ENCODE measurements at regions not wholly inside any gene's neighbourhood (a gene's known extent, or its start where the extent isn't known, plus 50 kb on each side); places are given as distances from the start of the nearest gene placed in this dataset.

DNA sequence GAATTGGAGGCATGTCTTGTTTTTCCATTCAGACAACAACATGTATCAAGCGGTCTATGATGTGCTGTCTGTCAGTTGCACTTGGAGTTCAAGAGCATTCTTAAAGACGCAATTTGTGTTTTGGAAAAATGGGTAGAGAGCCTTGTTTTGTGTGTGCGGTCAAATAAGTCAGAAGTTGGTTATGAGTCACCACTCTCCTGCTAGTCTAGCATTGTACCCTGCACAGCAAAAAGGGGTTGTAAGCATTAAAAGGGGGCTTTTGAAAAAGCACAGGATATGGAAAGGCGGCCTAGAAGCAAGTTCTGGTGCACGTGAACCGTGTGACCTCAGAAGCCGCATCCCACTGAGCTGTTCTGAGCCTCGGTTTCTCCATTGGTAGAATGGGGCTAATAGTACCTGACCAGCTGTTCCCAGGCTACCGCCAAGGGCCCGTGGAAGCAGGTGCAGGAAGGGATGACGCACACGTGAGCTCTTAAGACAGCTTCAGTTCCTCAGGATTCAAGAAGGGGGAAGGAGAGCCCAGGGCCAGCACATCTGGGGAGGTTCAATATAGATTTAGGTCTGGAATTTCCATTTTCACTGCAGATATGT lies 61.6 kb upstream of the SNX9 start:
- no peak overlapping the region for H3K4me3 ChIP-seq (ENCODE audit: low read depth, low read length)
- TF ChIP-seq, protein P1, sequence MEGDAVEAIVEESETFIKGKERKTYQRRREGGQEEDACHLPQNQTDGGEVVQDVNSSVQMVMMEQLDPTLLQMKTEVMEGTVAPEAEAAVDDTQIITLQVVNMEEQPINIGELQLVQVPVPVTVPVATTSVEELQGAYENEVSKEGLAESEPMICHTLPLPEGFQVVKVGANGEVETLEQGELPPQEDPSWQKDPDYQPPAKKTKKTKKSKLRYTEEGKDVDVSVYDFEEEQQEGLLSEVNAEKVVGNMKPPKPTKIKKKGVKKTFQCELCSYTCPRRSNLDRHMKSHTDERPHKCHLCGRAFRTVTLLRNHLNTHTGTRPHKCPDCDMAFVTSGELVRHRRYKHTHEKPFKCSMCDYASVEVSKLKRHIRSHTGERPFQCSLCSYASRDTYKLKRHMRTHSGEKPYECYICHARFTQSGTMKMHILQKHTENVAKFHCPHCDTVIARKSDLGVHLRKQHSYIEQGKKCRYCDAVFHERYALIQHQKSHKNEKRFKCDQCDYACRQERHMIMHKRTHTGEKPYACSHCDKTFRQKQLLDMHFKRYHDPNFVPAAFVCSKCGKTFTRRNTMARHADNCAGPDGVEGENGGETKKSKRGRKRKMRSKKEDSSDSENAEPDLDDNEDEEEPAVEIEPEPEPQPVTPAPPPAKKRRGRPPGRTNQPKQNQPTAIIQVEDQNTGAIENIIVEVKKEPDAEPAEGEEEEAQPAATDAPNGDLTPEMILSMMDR (conservative IDR thresholded peaks at IDR 0.05; ENCODE audit: low read depth, low read length): no peak
- peak; percentile 91 for DNase-seq (ENCODE audit: low read depth)

DNA sequence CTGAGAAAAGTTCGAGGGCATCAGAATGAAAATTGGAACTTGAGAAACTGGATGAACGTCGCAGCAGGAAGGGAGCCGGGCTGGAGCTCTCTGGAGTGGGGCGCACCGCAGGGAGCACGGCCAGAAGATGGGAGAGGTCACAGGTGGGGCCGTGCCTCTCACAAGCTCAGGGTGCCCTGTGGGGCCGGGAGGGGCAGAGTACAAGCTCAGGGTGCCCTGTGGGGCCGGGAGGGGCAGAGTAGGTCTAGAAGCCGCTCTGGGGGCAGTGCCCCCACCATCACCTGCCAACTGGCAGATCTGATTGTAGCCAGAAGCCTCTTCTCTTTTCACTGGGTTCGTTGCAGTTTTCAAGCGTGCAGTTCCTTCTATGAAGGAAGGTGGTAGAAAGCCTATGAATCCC lies 61.1 kb upstream of the SNX9 start:
- TF ChIP-seq, protein P1 (conservative IDR thresholded peaks at IDR 0.05; ENCODE audit: low read depth, low read length): no peak
- no peak for DNase-seq (ENCODE audit: low read depth)

DNA sequence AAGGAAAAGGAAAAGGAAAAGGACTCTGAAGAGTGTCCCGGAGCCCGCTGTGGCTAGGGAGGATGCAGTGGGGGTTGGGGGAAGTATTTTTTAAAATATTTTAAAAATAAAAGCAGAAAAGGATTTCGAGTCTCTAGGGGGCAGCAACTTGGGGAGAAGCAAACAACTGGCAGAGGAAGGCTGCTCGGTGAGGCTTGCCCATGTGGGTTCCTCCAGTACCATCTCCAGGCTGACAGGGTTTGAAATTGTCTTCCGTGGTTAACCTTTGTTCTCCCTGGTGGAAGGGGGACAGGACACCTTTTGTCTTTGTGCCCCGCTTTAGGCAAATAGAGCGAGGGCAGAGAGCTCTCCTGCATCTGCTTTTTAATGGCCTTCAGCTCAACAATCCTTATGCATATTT lies 60.4 kb upstream of the SNX9 start:
- TF ChIP-seq, protein P1 (conservative IDR thresholded peaks at IDR 0.05; ENCODE audit: low read depth, low read length): peak; percentile 47
- peak; percentile 49 for DNase-seq (ENCODE audit: low read depth)
- no peak overlapping the region for H3K4me3 ChIP-seq (ENCODE audit: low read depth, low read length)

More for the DNA sequence above, 61.1 kb upstream of the SNX9 start:
- no peak overlapping the region for H3K4me3 ChIP-seq (ENCODE audit: low read depth, low read length)

DNA sequence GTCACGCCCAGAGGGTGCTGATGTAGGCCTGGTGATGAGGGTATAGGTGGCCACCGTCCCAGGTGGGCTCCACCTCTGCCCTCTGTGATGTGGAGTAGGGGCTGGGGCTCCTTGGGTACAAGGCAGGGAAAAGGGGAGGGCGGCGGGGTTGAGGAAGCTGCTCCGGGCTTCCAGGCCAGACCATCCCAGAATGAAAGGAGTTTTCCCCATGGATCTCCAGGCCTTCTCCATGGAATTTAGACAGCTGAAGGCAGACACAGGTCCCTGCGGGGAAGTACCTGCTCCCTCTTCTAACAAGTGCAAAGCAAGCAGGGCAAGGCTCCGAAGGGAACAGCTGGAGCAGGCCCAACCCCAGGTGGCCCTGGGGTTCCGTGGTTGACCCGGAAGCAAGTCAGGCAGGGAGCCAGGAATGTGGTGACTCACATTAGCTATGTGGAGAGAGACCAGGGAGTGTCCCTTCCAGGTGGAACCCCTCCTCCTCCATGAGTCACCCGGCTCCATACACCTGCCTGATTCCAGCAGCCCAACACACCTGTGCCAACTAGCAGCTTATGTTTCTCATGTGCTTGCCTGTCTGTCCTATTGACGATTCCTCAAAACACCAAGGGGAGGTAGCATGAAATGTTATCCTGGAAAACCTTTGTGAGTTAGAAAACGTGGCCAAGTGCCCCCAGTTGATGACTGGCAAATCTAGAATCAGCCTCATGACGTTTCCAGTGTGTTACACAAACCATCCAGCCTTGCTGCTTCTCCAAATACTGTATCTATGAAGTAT lies 59.7 kb upstream of the SNX9 start:
- TF ChIP-seq, protein P1 (conservative IDR thresholded peaks at IDR 0.05; ENCODE audit: low read depth, low read length): no peak
- DNase-seq (ENCODE audit: low read depth): peak; percentile 75
- H3K4me3 ChIP-seq (ENCODE audit: low read depth, low read length): no peak overlapping the region

DNA sequence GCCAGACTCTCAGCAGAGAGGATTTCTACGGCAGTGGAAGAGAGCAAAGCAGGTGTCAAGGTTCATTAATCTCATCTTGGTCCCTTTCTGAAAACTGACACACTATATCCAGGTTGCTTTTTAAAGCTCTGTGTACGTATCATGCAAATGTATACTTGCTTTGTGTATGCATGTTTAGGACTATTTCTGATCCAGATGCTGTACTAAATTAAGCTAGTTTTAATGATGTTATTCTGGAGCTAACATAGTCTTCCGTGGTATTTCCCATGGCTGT lies 59.2 kb upstream of the SNX9 start:
- H3K4me3 ChIP-seq (ENCODE audit: low read depth, low read length): no peak overlapping the region
- no peak for DNase-seq (ENCODE audit: low read depth)
- TF ChIP-seq, protein P1 (conservative IDR thresholded peaks at IDR 0.05; ENCODE audit: low read depth, low read length): no peak

DNA sequence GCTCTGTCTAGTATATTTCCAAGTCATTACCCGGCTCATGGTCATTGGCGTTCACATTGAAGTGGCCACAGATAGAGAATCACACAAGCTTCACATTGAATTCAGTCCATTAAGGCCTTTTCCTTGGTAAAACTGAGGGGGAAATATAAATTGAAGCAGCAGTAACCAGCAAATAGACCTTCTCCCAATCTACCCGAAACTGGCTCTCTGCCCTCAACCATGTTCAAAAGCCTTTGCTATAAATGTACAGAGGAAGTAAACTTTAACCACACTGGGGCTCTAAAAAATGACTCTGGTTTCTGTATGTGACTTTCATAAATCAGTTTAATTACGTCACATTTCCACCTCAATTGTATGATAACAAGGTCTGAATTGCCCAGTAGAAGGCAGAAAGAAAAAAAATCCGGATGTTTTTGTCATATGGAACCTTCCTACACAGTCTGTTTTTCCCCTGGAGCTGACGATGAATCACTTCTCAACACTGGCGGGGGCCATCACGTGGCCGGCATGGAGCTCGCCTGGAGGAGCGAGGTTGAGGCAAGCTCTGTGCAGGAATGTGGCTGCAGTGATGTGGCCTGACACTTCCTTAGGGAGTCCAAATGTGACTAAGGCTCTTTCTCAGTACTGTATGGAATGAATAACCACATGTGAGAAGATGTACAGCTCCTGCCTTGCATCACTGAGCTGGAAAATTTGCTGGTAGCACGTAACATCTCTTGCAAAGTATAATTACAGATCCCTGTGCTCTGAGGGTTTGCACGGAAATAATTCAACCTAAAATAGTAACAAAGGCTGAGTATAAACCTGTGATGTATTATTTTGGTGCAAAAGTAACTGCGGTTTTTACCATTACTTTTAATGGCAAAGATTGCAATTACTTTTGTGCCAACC lies 58.6 kb upstream of the SNX9 start:
- peak; percentile 100 for DNase-seq (ENCODE audit: low read depth)
- TF ChIP-seq, protein P1 (conservative IDR thresholded peaks at IDR 0.05; ENCODE audit: low read depth, low read length): no peak
- H3K4me3 ChIP-seq (ENCODE audit: low read depth, low read length): no peak overlapping the region

Measured in choroid plexus epithelial cell (primary cell).